NCI-H748 treated with DMSO at 0.1 percent for 48 hours (cell line): ENCODE measurements at regions not wholly inside any gene's neighbourhood (a gene's known extent, or its start where the extent isn't known, plus 50 kb on each side); places are given as distances from the start of the nearest gene placed in this dataset.
"Not testable (repeated sequence)": the region's sequence is repeated elsewhere in the genome, so short reads cannot be mapped to it uniquely, and the experiment has no call there.

Experiments used
- DNase-seq: peaks from one replicate; lab custom pipeline; 2025; lab: John Stamatoyannopoulos, UW

- DNase-seq: peak; percentile 54
These were observed 177.6 kb upstream of the GLRA2 start for GRCh38 chrX:14351611-14352303.

DNA sequence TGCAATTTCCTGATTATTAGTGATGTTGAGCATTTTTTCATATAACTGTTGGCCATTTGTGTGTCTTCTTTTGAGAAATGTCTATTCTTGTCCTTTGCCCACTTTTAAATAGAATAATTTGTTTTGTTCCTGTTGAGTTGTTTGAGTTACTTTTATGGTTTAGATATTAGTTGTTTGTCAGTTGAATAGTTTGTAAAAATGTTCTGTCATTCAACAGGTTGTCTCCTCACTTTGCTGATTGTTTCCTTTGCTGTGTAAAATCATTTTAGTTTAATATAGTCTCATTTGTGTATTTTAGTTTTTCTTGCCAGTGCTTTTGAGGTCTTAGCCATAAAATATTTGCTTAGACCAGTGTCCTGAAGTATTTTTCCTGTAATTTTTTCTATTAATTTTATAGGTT, 181.8 kb upstream of the GLRA2 start:
- no peak for DNase-seq

- DNase-seq: no peak
These were observed 185.0 kb upstream of the GLRA2 start for GRCh38 chrX:14344172-14344940.

GRCh38 chrX:14309431-14309830, 219.9 kb upstream of the GLRA2 start:
- no peak for DNase-seq

- DNase-seq: not testable (repeated sequence)
These were observed 220.4 kb upstream of the GLRA2 start for GRCh38 chrX:14308976-14309375.

GRCh38 chrX:14303891-14304290, 225.4 kb upstream of the GLRA2 start:
- DNase-seq: no peak

GRCh38 chrX:14302561-14302960, 226.8 kb upstream of the GLRA2 start:
- DNase-seq: not testable (repeated sequence)

DNA sequence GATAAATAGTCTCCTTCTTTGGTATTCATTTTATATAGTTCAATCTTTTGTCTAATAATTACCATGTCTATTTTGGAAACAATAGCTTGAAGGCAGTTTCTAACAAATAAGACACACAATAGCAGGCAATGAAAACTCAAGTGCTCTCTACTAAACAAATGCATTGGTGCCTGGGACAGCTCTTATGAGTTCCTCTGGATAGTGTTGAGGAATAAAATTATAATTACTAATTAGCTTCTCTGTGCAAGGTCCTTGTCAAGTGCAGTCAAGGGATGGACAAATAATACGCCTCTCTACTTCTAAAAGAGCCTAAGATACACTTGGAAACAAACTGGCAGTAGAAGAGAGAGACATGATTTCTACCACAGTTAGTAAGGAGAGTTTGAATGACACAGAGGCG, 229.0 kb upstream of the GLRA2 start:
- DNase-seq: no peak

GRCh38 chrX:14295426-14295825, 233.9 kb upstream of the GLRA2 start:
- no peak for DNase-seq

DNA sequence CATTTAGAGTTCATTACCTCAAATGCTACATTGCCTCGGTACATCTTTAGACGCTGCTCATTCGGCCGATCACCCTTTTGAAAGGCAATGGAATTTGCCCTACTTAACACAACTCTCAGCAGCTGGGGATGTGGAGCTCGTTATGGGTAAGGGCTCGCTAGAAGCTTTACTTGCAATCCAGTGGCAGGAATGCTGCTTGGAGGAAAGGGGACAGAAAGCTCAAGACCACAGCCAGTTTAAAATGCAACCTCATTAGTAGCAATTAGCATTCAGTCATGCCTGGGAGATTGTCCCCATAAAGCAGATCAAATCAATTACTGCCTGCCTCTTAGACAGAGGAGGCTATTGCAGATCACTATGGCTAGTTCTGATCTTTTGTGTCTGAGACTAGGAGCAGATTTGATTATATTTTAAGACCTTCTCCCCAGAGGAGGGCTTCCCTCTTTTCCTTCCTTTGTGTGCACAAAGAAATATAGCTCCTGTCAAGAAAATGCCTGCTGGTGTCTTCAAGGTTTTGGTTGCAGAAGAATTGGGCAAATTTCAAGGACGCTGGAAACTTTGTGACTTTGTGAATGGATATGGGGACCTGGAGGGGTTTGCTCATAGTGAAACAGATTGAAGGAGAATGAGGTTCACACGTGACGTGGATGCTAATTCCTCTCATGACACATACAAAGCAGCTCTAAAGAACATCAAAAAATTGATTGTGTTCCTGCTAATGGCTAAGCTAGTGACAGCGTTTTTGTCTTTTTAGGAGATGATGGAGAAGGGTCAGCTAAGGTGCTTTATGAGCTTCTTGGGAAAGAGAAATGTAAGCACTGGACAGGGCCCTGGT, 237.5 kb upstream of the GLRA2 start:
- no peak for DNase-seq

DNA sequence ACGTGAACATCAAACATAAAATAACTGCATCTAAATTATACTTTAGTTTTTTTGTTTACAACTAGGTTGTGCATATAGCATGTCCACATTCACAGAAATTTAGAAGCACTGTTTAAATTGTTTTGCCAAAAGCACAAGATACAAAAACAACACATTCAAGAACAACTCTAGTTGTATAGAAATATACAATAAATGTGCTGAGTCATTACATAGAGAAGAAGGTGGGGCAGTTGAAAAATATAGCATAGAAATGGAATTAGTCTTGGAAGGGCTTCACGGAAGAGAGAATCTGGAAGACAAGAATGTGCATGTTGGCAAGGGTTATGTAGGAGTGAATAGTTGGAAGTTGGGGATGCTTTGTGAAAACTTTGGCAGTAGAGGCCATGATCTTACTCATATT, 239.0 kb upstream of the GLRA2 start:
- DNase-seq: no peak

GRCh38 chrX:14274691-14275090, 245.0 kb upstream of the GEMIN8 start:
- no peak for DNase-seq

DNA sequence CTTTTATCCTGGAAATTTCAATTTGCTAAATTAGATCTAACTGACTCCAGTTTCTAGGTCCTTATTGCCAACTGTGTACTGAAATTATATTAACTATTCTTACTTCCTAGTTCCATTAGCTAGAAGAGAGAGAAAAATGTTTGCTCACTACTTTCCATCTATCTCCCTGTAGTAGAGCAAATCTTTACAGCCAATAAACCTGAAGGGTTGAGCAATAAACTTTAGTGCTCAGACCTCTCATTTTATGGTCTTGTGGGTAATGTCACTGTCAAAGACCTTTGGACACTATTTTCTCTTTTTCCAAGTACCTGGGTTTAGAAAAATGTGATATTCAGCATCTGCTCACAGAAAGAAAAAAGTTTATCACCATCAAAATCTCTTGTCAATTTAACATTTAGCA, 237.5 kb upstream of the GEMIN8 start:
- no peak for DNase-seq

DNA sequence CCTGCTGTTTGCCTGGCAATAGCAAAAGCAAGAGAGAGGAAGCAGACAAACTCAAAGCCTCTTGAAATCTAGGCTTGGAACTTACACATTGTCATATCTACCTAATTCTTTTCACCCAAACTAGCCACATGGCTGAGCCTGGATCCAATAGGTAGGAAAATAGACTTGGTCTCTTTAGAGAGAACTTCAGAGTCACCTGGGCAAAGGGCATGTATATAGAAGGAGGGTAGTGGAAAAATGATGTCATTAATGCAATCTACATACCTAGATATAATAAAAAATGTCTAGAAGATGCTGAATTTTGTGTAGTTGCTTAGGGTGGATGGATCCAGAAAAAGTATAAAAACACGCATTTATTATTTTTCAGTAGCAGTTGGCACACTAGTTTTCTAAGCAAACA, 237.0 kb upstream of the GEMIN8 start:
- DNase-seq: no peak

DNA sequence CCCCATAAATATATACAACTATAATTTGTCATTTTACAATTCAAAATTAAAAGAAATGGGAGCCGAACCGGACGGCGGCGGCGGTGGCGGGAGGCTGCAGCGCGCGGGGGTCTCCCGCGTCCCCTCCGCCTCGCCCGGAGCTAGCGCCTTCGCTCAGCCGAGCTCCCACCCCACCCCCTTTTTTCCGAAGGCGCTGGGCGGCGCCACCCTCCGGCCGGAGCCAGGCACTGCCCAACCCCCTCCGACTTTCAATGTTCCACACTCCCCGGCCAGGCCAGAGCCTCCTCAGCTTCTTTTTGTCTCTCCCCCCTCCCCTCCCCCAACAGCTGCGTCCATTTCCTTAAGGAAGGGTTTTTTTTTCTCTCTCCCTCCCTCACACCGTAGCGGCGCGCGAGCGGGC, 214.1 kb upstream of the GEMIN8 start:
- no peak for DNase-seq

- no peak for DNase-seq
These were observed 205.3 kb upstream of the GEMIN8 start for GRCh38 chrX:14235004-14235403.

GRCh38 chrX:14232688-14233087, 203.0 kb upstream of the GEMIN8 start:
- no peak for DNase-seq

- no peak for DNase-seq
These were observed 198.9 kb upstream of the GEMIN8 start for GRCh38 chrX:14228611-14229010.

- no peak for DNase-seq
These were observed 190.8 kb upstream of the GEMIN8 start for GRCh38 chrX:14220386-14220944.

GRCh38 chrX:14209034-14209433, 179.3 kb upstream of the GEMIN8 start:
- no peak for DNase-seq

DNA sequence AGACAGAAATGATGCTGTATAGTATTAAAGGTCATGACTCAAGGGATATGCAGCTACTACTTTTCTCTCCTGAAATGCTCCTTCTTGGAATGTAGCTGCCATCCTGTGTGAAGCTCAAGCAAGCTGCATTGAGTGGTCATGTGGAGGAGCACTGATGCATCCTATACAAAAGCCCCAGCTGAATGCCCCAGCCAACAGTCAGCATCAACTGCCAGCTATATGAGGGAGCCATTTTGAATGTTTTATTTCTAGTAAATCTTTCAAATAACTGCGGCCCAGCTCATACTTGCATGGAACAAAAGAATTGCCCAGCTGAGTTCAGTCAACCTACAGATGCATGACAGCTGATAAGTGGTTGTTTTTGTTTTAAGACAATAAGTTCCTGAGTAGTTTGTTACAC, 165.0 kb upstream of the GEMIN8 start:
- DNase-seq: no peak

DNA sequence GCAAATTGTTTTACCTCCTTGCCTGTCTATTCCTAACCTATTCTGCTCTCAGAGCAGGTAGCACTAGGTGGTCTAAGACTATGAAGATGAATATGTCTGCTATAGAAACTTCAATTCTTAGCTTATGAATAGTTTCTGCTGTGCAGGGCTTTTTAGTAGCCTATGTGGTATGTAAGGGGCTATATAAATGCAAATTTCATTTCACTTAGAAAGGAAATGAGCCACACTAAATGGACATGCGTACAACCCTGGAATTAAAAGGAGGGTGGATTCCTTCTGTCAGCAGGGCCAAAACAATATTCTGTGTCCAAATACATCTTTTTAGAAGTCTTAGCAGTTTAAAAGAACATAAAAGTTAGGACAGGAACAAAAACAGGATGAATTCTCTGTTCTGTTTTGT, 163.9 kb upstream of the GEMIN8 start:
- DNase-seq: no peak

- DNase-seq: no peak
These were observed 144.2 kb upstream of the GEMIN8 start for GRCh38 chrX:14173873-14174272.
